Lung (tissue), 11 donors: ENCODE measurements at regions not wholly inside any gene's neighbourhood (a gene's known extent, or its start where the extent isn't known, plus 50 kb on each side); places are given as distances from the start of the nearest gene placed in this dataset.
"Not testable (repeated sequence)": the region's sequence is repeated elsewhere in the genome, so short reads cannot be mapped to it uniquely, and the experiment has no call there.

ENCODE experiments used
- ATAC-seq: fragments of 200-7000 bp; cut with Tn5 transposase; one replicate; pipeline ENCODE4 v1.9.1; 2020; ENCODE audit warnings: moderate number of reproducible peaks; ENCODE audit not compliant: insufficient read depth, low FRiP score
- DNase-seq, 3 donors: peaks; one replicate each; pipeline ENCODE4 v3.0.0-alpha.2; 2013 to 2017
- H3K27ac ChIP-seq, 2 donors: one replicate each; pipeline ENCODE4 v1.5.1; 2013; ENCODE audit warnings: mild to moderate bottlenecking in 2 of 2, moderate library complexity in 2 of 2, control low read depth in 1 of 2, inconsistent platforms in 1 of 2, low read depth in 1 of 2, low read length in 1 of 2
- H3K27me3 ChIP-seq, 3 donors: one replicate each; pipeline ENCODE4 v1.5.1; 2013; ENCODE audit warnings: low read length in 2 of 3; ENCODE audit not compliant: control insufficient read depth in 3 of 3, insufficient read depth in 3 of 3
- H3K36me3 ChIP-seq, 4 donors: one replicate each; pipeline ENCODE4 v1.5.1; 2013; ENCODE audit warnings: low read length in 4 of 4, mild to moderate bottlenecking in 1 of 4, moderate library complexity in 1 of 4; ENCODE audit not compliant: control insufficient read depth in 4 of 4, insufficient read depth in 4 of 4
- H3K4me1 ChIP-seq, 5 donors: one replicate each; pipeline ENCODE4 v1.5.1; 2013; ENCODE audit warnings: low read length in 5 of 5, mild to moderate bottlenecking in 2 of 5, moderate library complexity in 1 of 5; ENCODE audit not compliant: control insufficient read depth in 5 of 5, insufficient read depth in 5 of 5
- H3K4me3 ChIP-seq: one replicate; pipeline ENCODE4 v1.5.1; 2013; ENCODE audit warnings: mild to moderate bottlenecking, control low read depth, moderate library complexity
- H3K9ac ChIP-seq, 2 donors: one replicate each; pipeline ENCODE4 v1.5.1; 2013; ENCODE audit warnings: low read length in 2 of 2, control low read depth in 1 of 2; ENCODE audit not compliant: insufficient read depth in 1 of 2
- H3K9me3 ChIP-seq, 4 donors: one replicate each; pipeline ENCODE4 v1.5.1; 2013; ENCODE audit warnings: low read length in 3 of 4, mild to moderate bottlenecking in 1 of 4, moderate library complexity in 1 of 4; ENCODE audit not compliant: control insufficient read depth in 4 of 4, insufficient read depth in 3 of 4
- WGBS, 2 donors: extraction: QIAGEN DNeasy Blood & Tissue Kit; methylation state at CpG; one replicate each; pipeline ENCODE4 v1.1.7; 2013; 5-methylcytosine and 5-hydroxymethylcytosine counted together
- TF ChIP-seq, protein P1 (sequence below): IDR thresholded peaks from 2 replicates; pipeline ENCODE4 v1.5.1; 2012; ENCODE audit warnings: mild to moderate bottlenecking; ENCODE audit errors: control extremely low read depth, extremely low read depth
- donor health status: control.
- donor health status: control.
- donor health status: Bipolar disorder and iron deficiency.
- donor health status: healthy.
- donor health status: DM: yes; HTN: yes; CAD: no.

DNA sequence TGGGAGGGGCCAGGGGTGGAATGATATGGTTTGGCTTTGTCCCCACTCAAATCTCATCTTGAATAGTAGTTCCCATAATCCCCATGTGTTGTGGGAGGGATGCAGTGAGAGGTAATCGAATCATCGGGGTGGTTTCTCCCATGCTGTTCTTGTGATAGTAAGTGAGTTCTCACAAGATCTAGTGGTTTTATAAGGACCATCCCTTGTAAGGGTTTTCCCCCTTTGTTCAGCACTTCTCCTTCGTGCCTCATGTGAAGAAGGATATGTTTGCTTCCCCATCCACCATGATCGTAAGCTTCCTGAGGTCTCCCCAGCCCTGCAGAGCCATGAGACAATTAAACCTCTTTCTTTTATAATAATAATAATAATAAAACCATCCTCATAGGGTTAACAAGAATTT, 53.4 kb upstream of the PRNP start:
- TF ChIP-seq, protein P1, sequence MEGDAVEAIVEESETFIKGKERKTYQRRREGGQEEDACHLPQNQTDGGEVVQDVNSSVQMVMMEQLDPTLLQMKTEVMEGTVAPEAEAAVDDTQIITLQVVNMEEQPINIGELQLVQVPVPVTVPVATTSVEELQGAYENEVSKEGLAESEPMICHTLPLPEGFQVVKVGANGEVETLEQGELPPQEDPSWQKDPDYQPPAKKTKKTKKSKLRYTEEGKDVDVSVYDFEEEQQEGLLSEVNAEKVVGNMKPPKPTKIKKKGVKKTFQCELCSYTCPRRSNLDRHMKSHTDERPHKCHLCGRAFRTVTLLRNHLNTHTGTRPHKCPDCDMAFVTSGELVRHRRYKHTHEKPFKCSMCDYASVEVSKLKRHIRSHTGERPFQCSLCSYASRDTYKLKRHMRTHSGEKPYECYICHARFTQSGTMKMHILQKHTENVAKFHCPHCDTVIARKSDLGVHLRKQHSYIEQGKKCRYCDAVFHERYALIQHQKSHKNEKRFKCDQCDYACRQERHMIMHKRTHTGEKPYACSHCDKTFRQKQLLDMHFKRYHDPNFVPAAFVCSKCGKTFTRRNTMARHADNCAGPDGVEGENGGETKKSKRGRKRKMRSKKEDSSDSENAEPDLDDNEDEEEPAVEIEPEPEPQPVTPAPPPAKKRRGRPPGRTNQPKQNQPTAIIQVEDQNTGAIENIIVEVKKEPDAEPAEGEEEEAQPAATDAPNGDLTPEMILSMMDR: no peak
- Histone ChIP-seq H3K4me3 (no peak overlapping the region), H3K9me3 (peaks cover 0 to 3% (median 0%) of the 10 kb centered on the region in 4 donors), H3K9ac (no peak overlapping the region), H3K36me3 (no peaks in the 10 kb centered on the region), H3K27ac (no peak overlapping the region), H3K27me3 (peaks cover 0 to 3% (median 0%) of the 10 kb centered on the region in 3 donors), H3K4me1 (no peaks in the 10 kb centered on the region)
- DNase-seq (no peak), ATAC-seq (no peak)
- 81 to 83% methylated on average over 4 of the region's 4 CpGs for WGBS, 2 donors

DNA sequence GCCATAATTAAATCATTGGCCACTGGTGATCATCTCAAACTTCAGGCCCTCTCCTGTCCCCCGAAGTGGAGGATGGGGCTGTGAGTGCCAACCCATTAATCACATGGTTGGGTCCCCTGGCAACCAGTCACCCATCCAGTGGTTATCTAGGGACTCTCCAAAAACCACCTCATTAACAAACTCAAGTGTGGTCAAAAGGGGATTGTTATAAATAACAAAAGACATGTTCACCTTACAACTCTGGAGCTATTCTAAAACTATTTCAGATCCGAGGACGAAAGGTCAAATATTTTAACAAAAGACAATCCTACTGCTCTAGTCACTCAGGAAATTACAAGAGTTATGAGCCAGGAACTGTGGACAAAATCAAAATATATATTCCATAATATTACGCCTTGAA, 60.0 kb upstream of the PRNP start:
- WGBS, 2 donors: 83 to 88% methylated on average over 4 of the region's 4 CpGs
- H3K36me3 ChIP-seq: no peaks in the 10 kb centered on the region
- TF ChIP-seq, protein P1: no peak
- no peak overlapping the region for H3K27ac ChIP-seq
- H3K27me3 ChIP-seq: no peaks in the 10 kb centered on the region
- H3K9ac ChIP-seq: no peak overlapping the region
- no peak overlapping the region for H3K4me3 ChIP-seq
- H3K4me1 ChIP-seq: peaks cover 0 to 3% (median 0%) of the 10 kb centered on the region in 5 donors
- DNase-seq (no peak), ATAC-seq (no peak)
- H3K9me3 ChIP-seq: no peaks in the 10 kb centered on the region

DNA sequence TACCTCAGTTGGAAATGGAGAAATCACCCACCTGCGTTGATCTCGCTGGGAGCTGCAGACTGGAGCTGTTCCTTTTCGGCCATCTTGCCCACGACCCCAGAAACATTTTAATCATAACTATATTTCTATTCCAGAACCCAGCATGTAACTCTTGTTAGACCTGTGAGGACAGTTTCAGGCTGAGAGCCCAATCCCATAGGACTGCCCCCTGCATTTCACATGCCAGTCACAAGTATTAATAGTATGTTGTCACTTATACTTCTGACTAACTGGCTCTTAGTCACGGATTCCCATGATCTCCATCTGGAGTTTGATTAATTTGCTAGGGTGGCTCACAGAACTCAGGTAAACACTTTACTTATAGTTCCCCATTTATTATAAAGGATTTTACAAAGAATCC, 60.6 kb upstream of the PRNP start:
- no peak for ATAC-seq
- no peak overlapping the region for H3K9ac ChIP-seq
- no peaks in the 10 kb centered on the region for H3K36me3 ChIP-seq
- no peaks in the 10 kb centered on the region for H3K9me3 ChIP-seq
- 91 to 93% methylated on average over 5 of the region's 5 CpGs for WGBS, 2 donors
- no peak overlapping the region for H3K4me3 ChIP-seq
- peaks cover 0 to 3% (median 0%) of the 10 kb centered on the region in 5 donors for H3K4me1 ChIP-seq
- TF ChIP-seq, protein P1: no peak
- DNase-seq: no peak
- no peaks in the 10 kb centered on the region for H3K27me3 ChIP-seq
- no peak overlapping the region for H3K27ac ChIP-seq

DNA sequence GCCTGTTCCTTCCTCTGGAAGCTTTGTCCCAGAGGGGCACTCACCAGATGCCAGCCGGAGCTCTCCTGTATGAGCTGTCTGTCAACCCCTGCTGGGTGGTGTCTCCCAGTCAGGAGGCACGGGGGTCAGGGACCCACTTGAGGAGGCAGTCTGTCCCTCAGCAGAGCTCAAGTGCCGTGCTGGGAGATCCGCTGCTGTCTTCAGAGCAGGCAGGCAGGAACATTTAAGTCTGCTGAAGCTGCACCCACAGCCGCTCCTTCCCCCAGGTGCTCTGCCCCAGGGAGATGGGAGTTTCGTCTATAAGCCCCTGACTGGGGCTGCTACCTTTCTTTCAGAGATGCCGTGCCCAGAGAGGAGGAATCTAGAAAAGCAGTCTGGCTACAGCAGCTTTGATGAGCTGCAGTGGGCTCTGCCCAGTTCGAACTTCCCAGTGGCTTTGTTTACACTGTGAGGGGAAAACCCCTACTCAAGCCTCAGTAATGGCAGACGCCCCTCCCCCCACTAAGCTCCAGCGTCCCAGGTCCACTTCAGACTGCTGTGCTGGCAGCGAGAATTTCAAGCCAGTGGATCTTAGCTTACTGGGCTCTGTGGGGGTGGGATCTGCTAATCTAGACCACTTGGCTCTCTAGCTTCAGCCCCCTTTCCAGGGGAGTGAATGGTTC, 61.5 kb upstream of the PRNP start:
- DNase-seq, H3K36me3 ChIP-seq: not testable (repeated sequence)
- 73 to 78% methylated on average over 11 of the region's 11 CpGs for WGBS, 2 donors

DNA sequence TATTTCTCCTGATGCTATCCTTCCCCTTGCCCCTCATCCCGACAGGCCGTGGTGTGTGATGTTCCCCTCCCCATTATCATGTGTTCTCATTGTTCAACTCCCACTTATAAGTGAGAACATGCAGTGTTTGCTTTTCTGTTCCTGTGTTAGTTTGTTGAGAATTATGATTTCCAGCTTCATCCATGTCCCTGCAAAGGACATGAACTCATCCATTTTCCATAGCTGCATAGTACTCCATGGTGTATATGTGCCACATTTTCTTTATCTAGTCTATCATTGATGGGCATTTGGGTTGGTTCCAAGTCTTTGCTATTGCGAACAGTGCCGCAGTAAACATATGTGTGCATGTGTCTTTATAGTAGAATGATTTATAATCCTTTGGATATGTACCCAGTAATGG, 67.1 kb upstream of the PRNP start:
- not testable (repeated sequence) for H3K9ac ChIP-seq, H3K27ac ChIP-seq, H3K4me3 ChIP-seq, ATAC-seq, H3K4me1 ChIP-seq, H3K9me3 ChIP-seq, H3K36me3 ChIP-seq, DNase-seq, H3K27me3 ChIP-seq
- WGBS, 2 donors: 93 to 95% methylated on average over 4 of the region's 4 CpGs

More for the DNA sequence above, 61.5 kb upstream of the PRNP start:
- not testable (repeated sequence) for H3K9ac ChIP-seq, H3K27ac ChIP-seq, H3K4me3 ChIP-seq, H3K27me3 ChIP-seq, ATAC-seq, H3K4me1 ChIP-seq, H3K9me3 ChIP-seq
